Heart right ventricle (tissue), 16 donors: ENCODE measurements at regions not wholly inside any gene's neighbourhood (a gene's known extent, or its start where the extent isn't known, plus 50 kb on each side); places are given as distances from the start of the nearest gene placed in this dataset.

Experiments used
- ATAC-seq, 8 donors: fragments of 200-7000 bp; cut with Tn5 transposase; one replicate each; pipeline ENCODE4 v1.9.1; 2020; ENCODE audit warnings: mild to moderate bottlenecking in 8 of 8, moderate library complexity in 8 of 8, moderate number of reproducible peaks in 1 of 8
- DNase-seq, 2 donors: peaks; one replicate each; pipeline ENCODE4 v3.0.0-alpha.2; 2020
- H3K27ac ChIP-seq, 10 donors: fragments of 200-600 bp; sonication (generic) in 2 of 10; one replicate each; pipeline versions ENCODE4 v1.5.0 to v1.8.0; 2020 to 2022; ENCODE audit warnings: mild to moderate bottlenecking in 3 of 10
- H3K27me3 ChIP-seq, 7 donors: fragments of 200-600 bp; one replicate each; pipeline ENCODE4 v1.8.0; 2021 to 2022; ENCODE audit warnings: mild to moderate bottlenecking in 2 of 7
- H3K36me3 ChIP-seq, 9 donors: fragments of 200-600 bp; sonication (generic) in 1 of 9; one replicate each; pipeline versions ENCODE4 v1.5.0 to v1.8.0; 2020 to 2022; ENCODE audit warnings: mild to moderate bottlenecking in 2 of 9
- H3K4me1 ChIP-seq, 9 donors: fragments of 200-600 bp; sonication (generic) in 1 of 9; one replicate each; pipeline versions ENCODE4 v1.5.0 to v1.8.0; 2020 to 2022; ENCODE audit warnings: mild to moderate bottlenecking in 4 of 9
- H3K4me3 ChIP-seq, 10 donors: fragments of 200-600 bp; sonication (generic) in 2 of 10; one replicate each; pipeline versions ENCODE4 v1.5.0 to v1.8.0; 2020 to 2022; ENCODE audit warnings: mild to moderate bottlenecking in 7 of 10, moderate library complexity in 2 of 10
- H3K9me3 ChIP-seq, 11 donors: fragments of 200-600 bp in 10 of 11; sonication (generic) in 2 of 11; one replicate each; pipeline versions ENCODE4 v1.5.0 to v1.8.0; 2013 to 2022; ENCODE audit warnings: mild to moderate bottlenecking in 2 of 11, control low read depth in 1 of 11, moderate library complexity in 1 of 11
- CTCF ChIP-seq, 9 donors: fragments of 200-600 bp; sonication (generic) in 2 of 9; IDR thresholded peaks; one replicate each; pipeline versions ENCODE4 v1.5.0 to v1.8.0; 2021 to 2022; ENCODE audit warnings: antibody characterized with exemption in 9 of 9, mild to moderate bottlenecking in 5 of 9, moderate library complexity in 1 of 9
- WGBS, 2 donors: extraction: QIAGEN DNeasy Blood & Tissue Kit; methylation state at CpG; one replicate each; pipeline ENCODE4 v1.1.7; 2013; ENCODE audit warnings: inconsistent platforms in 1 of 2; 5-methylcytosine and 5-hydroxymethylcytosine counted together
- intact Hi-C, 10 donors: fragments of 100-400 bp; cut with DNase I; formaldehyde crosslinking; loops; one replicate each; pipeline versions ENCODE4 v1.11.1 to v1.14.2; 2022
- donor health status: Arrhythmogenic right ventricular cardiomyopathy.
- donor health status: ischemic (EF 13 %, LVEDD 7.1; RV severe dilation, severe dysfunction).
- donor health status: healthy with polysubstance abuse.
- donor health status: DM: no; HTN: yes; CAD: no.
- donor health status: DM: no; HTN: no; CAD: no.
- donor health status: ischemic (EF 25% LVEDD 6.9; RV normal size, moderate dysfunction).
- donor health status: ischemic (EF 25% LVEDD 5.7; RV mildly dilated, moderate dysfunction).
- donor health status: healthy.
- donor health status: DM: yes; HTN: yes; CAD: no.
- donor health status: Ischemic cardiomyopathy.
- donor health status: ischemic (EF 35%, LVEDD 5.7; RV mildly dilated, moderate dysfunction).
- donor health status: nonischemic (EF 11% LVEDD 7.7; RV severe dilation, severe dysfunction).
- donor health status: DM: yes; HTN: yes; CAD: no.
- donor health status: PGD.
- donor health status: ischemic (EF 29% LVEDD 5.4; RV normal size, mild dysfunction).
- donor health status: nonischemic (EF 23%, LVEDD 6.1; RV moderate dilation, normal function).

DNA sequence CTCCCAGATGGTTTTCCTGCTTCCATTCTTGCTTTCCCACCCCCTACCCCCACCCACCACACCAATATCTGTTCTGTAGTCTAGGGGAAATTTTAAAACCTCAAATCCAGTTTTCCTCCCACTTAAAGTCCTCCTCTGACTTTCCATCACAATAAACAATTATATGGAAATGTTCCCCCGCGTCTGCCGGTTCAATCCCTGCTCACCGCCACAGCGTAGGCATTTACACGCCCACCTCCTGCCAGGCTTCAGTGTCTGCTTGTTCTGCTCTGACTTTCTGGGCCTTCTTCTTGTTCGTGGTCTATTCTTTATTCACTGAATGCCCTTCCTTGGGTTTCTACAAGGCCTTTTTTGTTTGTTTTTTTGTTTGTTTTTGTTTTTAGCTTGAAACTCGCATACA is 633.0 kb upstream of the MKI67 start:
- Histone ChIP-seq H3K9me3 (no peaks in the 10 kb centered on the region), H3K27me3 (peaks cover 0 to 7% (median 0%) of the 10 kb centered on the region in 7 donors), H3K4me3 (no peak overlapping the region), H3K36me3 (no peaks in the 10 kb centered on the region), H3K27ac (no peak overlapping the region), H3K4me1 (no peaks in the 10 kb centered on the region)
- no peak for TF ChIP-seq CTCF (IDR thresholded peaks at IDR 0.05)
- ATAC-seq (no peak), DNase-seq (no peak)
- WGBS, 2 donors: 89% methylated on average over 8 of the region's 8 CpGs
- intact Hi-C loops: no loop called here

DNA sequence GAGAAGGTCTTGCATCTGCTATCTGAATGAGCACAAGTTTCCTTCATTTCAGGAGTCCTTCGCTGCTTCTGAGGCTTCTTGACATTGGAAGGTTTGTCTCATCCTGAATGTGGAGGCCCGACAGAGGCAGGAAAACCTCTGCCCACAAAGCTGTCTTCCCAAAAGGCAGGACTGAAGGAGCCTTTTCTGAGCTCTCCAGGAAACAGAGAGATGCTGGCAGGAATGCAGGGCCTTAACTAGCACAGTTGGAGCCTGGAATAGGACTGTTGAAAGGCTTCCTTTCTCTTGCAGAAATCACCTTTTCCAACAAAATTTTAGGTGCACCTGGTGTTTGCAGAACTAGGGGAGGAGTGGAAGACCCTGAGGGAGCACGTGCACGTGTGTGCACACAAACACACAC is 637.4 kb upstream of the MKI67 start:
- no peak for TF ChIP-seq CTCF (IDR thresholded peaks at IDR 0.05)
- DNase-seq: no peak
- no peak for ATAC-seq
- no peaks in the 10 kb centered on the region for H3K9me3 ChIP-seq
- no peak overlapping the region for H3K27ac ChIP-seq
- WGBS, 2 donors: 66 to 82% methylated on average over 4 of the region's 4 CpGs
- H3K4me1 ChIP-seq: no peaks in the 10 kb centered on the region
- peaks cover 0 to 6% (median 0%) of the 10 kb centered on the region in 7 donors for H3K27me3 ChIP-seq
- H3K36me3 ChIP-seq: no peaks in the 10 kb centered on the region
- intact Hi-C loops: no loop called here
- H3K4me3 ChIP-seq: no peak overlapping the region

GRCh38 chr10:128764190-128764589 is 638.0 kb upstream of the MKI67 start:
- Histone ChIP-seq H3K36me3 (no peaks in the 10 kb centered on the region), H3K27ac (no peak overlapping the region), H3K27me3 (peaks cover 0 to 6% (median 0%) of the 10 kb centered on the region in 7 donors), H3K9me3 (no peaks in the 10 kb centered on the region), H3K4me1 (no peaks in the 10 kb centered on the region), H3K4me3 (no peak overlapping the region)
- WGBS, 2 donors: 86 to 87% methylated on average over 11 of the region's 11 CpGs
- ATAC-seq: no peak
- no peak for TF ChIP-seq CTCF (IDR thresholded peaks at IDR 0.05)
- intact Hi-C loops: no loop called here
- no peak for DNase-seq

- intact Hi-C loops: no loop called here
- no peaks in the 10 kb centered on the region for H3K4me1 ChIP-seq
- H3K4me3 ChIP-seq: no peak overlapping the region
- peaks cover 0 to 3% (median 0%) of the 10 kb centered on the region in 7 donors for H3K27me3 ChIP-seq
- no peak for TF ChIP-seq CTCF (IDR thresholded peaks at IDR 0.05)
- DNase-seq (no peak), ATAC-seq (no peak)
- no peak overlapping the region for H3K27ac ChIP-seq
- no peaks in the 10 kb centered on the region for H3K36me3 ChIP-seq
- 82 to 83% methylated on average over 2 of the region's 2 CpGs for WGBS, 2 donors
- peaks cover 0 to 2% (median 0%) of the 10 kb centered on the region in 11 donors for H3K9me3 ChIP-seq
Measured at GRCh38 chr10:128766915-128767314, 640.7 kb upstream of the MKI67 start.
